Mesenchymal stem cell (in vitro differentiated cells and primary cell): ENCODE measurements at regions not wholly inside any gene's neighbourhood (a gene's known extent, or its start where the extent isn't known, plus 50 kb on each side); places are given as distances from the start of the nearest gene placed in this dataset.

Experiments
- DNase-seq: peaks from one replicate; pipeline ENCODE4 v3.0.0-alpha.2; 2013
- H2AFZ ChIP-seq: one replicate; pipeline ENCODE4 v1.6.1; 2013; ENCODE audit warnings: low read depth, mild to moderate bottlenecking, control low read depth, inconsistent platforms, low read length, moderate library complexity
- H2AK5ac ChIP-seq: 2 replicates; pipeline ENCODE4 v1.6.1; 2013; ENCODE audit warnings: low read length, moderate library complexity, mild to moderate bottlenecking, inconsistent platforms; ENCODE audit not compliant: severe bottlenecking
- H2BK120ac ChIP-seq: one replicate; pipeline ENCODE4 v1.6.1; 2013; ENCODE audit warnings: low read depth, mild to moderate bottlenecking, inconsistent platforms, low read length, moderate library complexity
- H2BK12ac ChIP-seq, 2 experiments: one replicate each; pipeline ENCODE4 v1.6.1; 2013; ENCODE audit warnings: inconsistent platforms in 2 of 2, low read length in 2 of 2, mild to moderate bottlenecking in 2 of 2, moderate library complexity in 2 of 2, control low read depth in 1 of 2
- H2BK15ac ChIP-seq: one replicate; pipeline ENCODE4 v1.6.1; 2013; ENCODE audit warnings: mild to moderate bottlenecking, low read depth, inconsistent platforms; ENCODE audit not compliant: poor library complexity, severe bottlenecking
- H2BK5ac ChIP-seq: 2 replicates; pipeline ENCODE4 v1.6.1; 2013; ENCODE audit warnings: low read depth, mild to moderate bottlenecking, low read length, control low read depth, inconsistent platforms; ENCODE audit not compliant: poor library complexity, severe bottlenecking
- H3K14ac ChIP-seq, 2 experiments: one replicate each; pipeline ENCODE4 v1.6.1; 2013; ENCODE audit warnings: inconsistent platforms in 2 of 2, low read length in 2 of 2, control low read depth in 1 of 2, mild to moderate bottlenecking in 1 of 2, moderate library complexity in 1 of 2
- H3K18ac ChIP-seq, 2 experiments: one replicate each; pipeline ENCODE4 v1.6.1; 2013; ENCODE audit warnings: inconsistent platforms in 2 of 2, low read length in 2 of 2, control low read depth in 1 of 2, low read depth in 1 of 2, mild to moderate bottlenecking in 1 of 2
- H3K23ac ChIP-seq, 2 experiments: one replicate each; pipeline ENCODE4 v1.6.1; 2013; ENCODE audit warnings: inconsistent platforms in 2 of 2, low read length in 2 of 2, mild to moderate bottlenecking in 2 of 2, moderate library complexity in 2 of 2, control low read depth in 1 of 2
- H3K27ac ChIP-seq: 2 replicates; pipeline ENCODE4 v1.5.1; 2013; ENCODE audit warnings: mild to moderate bottlenecking, moderate library complexity, low read length, control low read depth, inconsistent platforms; ENCODE audit not compliant: poor library complexity, severe bottlenecking
- H3K27me3 ChIP-seq, 2 experiments: 2 replicates each; pipeline versions ENCODE4 v1.6.1 to v1.7.0; 2013; ENCODE audit warnings: low read length in 2 of 2, mild to moderate bottlenecking in 2 of 2, moderate library complexity in 2 of 2, control low read depth in 1 of 2, inconsistent platforms in 1 of 2; ENCODE audit not compliant: control insufficient read depth in 1 of 2, insufficient read depth in 1 of 2
- H3K36me3 ChIP-seq, 2 experiments: 2 replicates each; pipeline versions ENCODE4 v1.6.1 to v1.7.0; 2013; ENCODE audit warnings: low read length in 2 of 2, control low read depth in 1 of 2, inconsistent platforms in 1 of 2, low read depth in 1 of 2, mild to moderate bottlenecking in 1 of 2; ENCODE audit not compliant: insufficient read depth in 2 of 2, control insufficient read depth in 1 of 2
- H3K4ac ChIP-seq, 2 experiments: one replicate each; pipeline ENCODE4 v1.6.1; 2013; ENCODE audit warnings: inconsistent platforms in 2 of 2, low read length in 2 of 2, mild to moderate bottlenecking in 2 of 2, moderate library complexity in 2 of 2, control low read depth in 1 of 2, low read depth in 1 of 2
- H3K4me1 ChIP-seq: 2 replicates; pipeline ENCODE4 v1.6.1; 2013; ENCODE audit warnings: low read depth, low read length, control low read depth; ENCODE audit not compliant: control insufficient read depth, insufficient read depth
- H3K4me2 ChIP-seq: 2 replicates; pipeline ENCODE4 v1.6.1; 2013; ENCODE audit warnings: low read length, mild to moderate bottlenecking, inconsistent platforms; ENCODE audit not compliant: poor library complexity, severe bottlenecking
- H3K4me3 ChIP-seq, 2 experiments: 2 replicates each; pipeline versions ENCODE4 v1.5.1 to v1.7.0; 2013; ENCODE audit warnings: low read length in 2 of 2, mild to moderate bottlenecking in 2 of 2, control low read depth in 1 of 2, low read depth in 1 of 2; ENCODE audit not compliant: insufficient read depth in 1 of 2
- H3K79me1 ChIP-seq: replicated peaks from 2 replicates; pipeline ENCODE4 v1.6.1; 2013; ENCODE audit warnings: mild to moderate bottlenecking, control low read depth, low read length, inconsistent platforms; ENCODE audit not compliant: poor library complexity, severe bottlenecking
- H3K9ac ChIP-seq: 2 replicates; pipeline ENCODE4 v1.7.0; 2013; ENCODE audit warnings: mild to moderate bottlenecking, low read length, moderate library complexity
- H3K9me3 ChIP-seq: 2 replicates; pipeline ENCODE4 v1.7.0; 2013; ENCODE audit warnings: mild to moderate bottlenecking, low read length; ENCODE audit not compliant: control insufficient read depth
- H4K8ac ChIP-seq: one replicate; pipeline ENCODE4 v1.6.1; 2013; ENCODE audit warnings: inconsistent platforms, mild to moderate bottlenecking, low read length, moderate library complexity
- H4K91ac ChIP-seq: one replicate; pipeline ENCODE4 v1.6.1; 2013; ENCODE audit warnings: mild to moderate bottlenecking, low read length, inconsistent platforms
- WGBS: methylation state at CpG from one replicate; pipeline ENCODE4 v1.1.7; 2013; ENCODE audit warnings: mixed read lengths; 5-methylcytosine and 5-hydroxymethylcytosine counted together

DNA sequence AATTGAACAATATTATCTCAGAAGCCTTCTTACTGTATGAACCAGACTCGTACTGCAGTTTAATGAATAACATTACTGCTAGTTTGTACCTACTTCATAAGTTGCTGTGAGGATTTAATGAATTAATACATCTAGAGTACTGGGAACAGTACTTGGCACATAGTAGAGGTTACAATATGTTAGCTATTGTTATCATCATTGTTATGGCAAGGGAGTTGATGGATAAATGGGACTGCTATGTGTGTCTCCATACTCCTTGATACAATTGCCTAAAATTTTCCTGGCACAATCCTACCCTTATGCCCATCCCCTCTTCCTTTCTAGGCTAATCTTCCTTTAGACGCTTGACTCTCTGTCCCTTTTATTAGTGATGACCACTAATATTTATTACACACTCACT lies 473.6 kb downstream of the MCTP2 start:
- Histone ChIP-seq H2BK15ac (no peak overlapping the region), H3K14ac (no peak overlapping the region), H3K23ac (no peak overlapping the region), H2BK12ac (no peak overlapping the region), H3K9me3 (no peaks in the 10 kb centered on the region), H4K91ac (no peak overlapping the region), H2BK120ac (no peak overlapping the region), H2AK5ac (no peak overlapping the region), H2BK5ac (no peak overlapping the region), H3K27me3 (no peaks in the 10 kb centered on the region), H3K9ac (no peak overlapping the region), H3K4me1 (no peaks in the 10 kb centered on the region), H3K4me3 (no peak overlapping the region), H3K4ac (no peak overlapping the region), H3K4me2 (no peak overlapping the region), H4K8ac (no peak overlapping the region), H2AFZ (no peak overlapping the region), H3K79me1 (no peaks in the 10 kb centered on the region), H3K27ac (no peak overlapping the region), H3K18ac (no peak overlapping the region), H3K36me3 (no peaks in the 10 kb centered on the region)
- 91% methylated on average over 1 of the region's 2 CpGs for WGBS
- no peak for DNase-seq

DNA sequence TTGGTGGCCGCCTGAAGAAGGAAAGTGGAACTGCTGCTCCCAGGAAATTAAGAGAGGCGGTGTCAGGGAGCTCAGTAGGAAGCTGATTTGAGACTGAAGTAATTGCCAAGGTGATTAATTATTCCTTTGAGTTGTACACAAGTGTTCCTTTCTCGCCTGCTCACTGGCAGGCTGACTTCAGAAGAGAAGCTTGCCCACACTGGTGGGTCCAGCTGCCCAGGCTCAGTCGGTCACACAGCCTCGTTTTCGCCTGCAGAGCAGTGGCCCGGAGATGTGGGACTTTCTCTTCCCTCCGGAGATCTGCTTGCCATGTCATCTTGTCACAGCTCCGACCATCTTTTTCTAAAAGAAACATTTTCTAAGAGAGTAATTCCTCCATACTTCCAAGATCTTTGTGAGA lies 478.0 kb downstream of the MCTP2 start:
- H4K91ac ChIP-seq: no peak overlapping the region
- no peak for DNase-seq
- H3K4ac ChIP-seq: no peak overlapping the region
- no peaks in the 10 kb centered on the region for H3K79me1 ChIP-seq
- H2AFZ ChIP-seq: no peak overlapping the region
- 92% methylated on average over 7 of the region's 9 CpGs for WGBS
- H2BK12ac ChIP-seq: no peak overlapping the region
- H2BK5ac ChIP-seq: no peak overlapping the region
- H3K36me3 ChIP-seq: no peaks in the 10 kb centered on the region
- H2AK5ac ChIP-seq: no peak overlapping the region
- no peak overlapping the region for H3K4me2 ChIP-seq
- H3K23ac ChIP-seq: no peak overlapping the region
- H3K4me3 ChIP-seq: no peak overlapping the region
- H2BK120ac ChIP-seq: no peak overlapping the region
- H3K4me1 ChIP-seq: no peaks in the 10 kb centered on the region
- no peaks in the 10 kb centered on the region for H3K9me3 ChIP-seq
- no peak overlapping the region for H3K14ac ChIP-seq
- H3K27me3 ChIP-seq: no peaks in the 10 kb centered on the region
- H3K9ac ChIP-seq: no peak overlapping the region
- H2BK15ac ChIP-seq: no peak overlapping the region
- H3K27ac ChIP-seq: no peak overlapping the region
- no peak overlapping the region for H3K18ac ChIP-seq
- H4K8ac ChIP-seq: no peak overlapping the region

DNA sequence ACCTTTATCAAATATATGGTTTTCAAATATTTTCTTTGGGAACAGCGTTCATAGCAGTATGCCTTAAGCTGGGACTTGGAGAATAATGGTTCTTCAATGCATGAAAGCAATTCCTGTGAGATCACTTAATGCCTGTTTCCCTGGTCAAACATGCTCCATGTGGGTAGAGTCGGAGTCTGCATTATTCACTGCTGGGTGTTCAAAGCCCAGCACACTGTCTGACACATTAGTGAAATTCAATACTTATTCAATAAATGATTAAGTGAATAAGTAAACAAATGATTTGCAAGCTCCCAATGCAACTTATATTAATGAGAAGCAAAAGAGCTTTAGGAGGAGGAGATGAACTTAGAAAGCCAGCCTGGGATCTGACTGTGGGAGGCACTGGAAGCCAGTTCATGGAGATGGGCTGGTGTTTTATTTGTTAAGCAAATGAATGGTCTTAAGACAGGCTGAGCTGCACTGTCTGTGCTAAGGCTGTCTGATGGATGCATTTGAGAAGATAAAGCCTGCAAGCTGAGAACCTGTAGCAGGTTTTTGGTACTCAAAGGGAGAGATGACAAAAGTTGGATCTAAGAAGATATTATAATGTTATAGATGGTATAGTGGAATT lies 490.8 kb downstream of the MCTP2 start:
- Histone ChIP-seq H3K4me2 (no peak overlapping the region), H3K23ac (no peak overlapping the region), H2BK120ac (no peak overlapping the region), H3K36me3 (no peaks in the 10 kb centered on the region), H3K4ac (no peak overlapping the region), H3K9ac (no peak overlapping the region), H3K27me3 (no peaks in the 10 kb centered on the region), H4K91ac (no peak overlapping the region), H4K8ac (no peak overlapping the region), H3K79me1 (no peaks in the 10 kb centered on the region), H2BK5ac (no peak overlapping the region), H2BK12ac (no peak overlapping the region), H3K4me1 (no peaks in the 10 kb centered on the region), H2AK5ac (no peak overlapping the region), H3K27ac (no peak overlapping the region), H2BK15ac (no peak overlapping the region), H3K18ac (no peak overlapping the region), H3K14ac (no peak overlapping the region), H3K4me3 (no peak overlapping the region), H3K9me3 (peaks cover 3% of the 10 kb centered on the region), H2AFZ (no peak overlapping the region)
- DNase-seq: no peak
- 59% methylated on average over 1 of the region's 2 CpGs for WGBS

DNA sequence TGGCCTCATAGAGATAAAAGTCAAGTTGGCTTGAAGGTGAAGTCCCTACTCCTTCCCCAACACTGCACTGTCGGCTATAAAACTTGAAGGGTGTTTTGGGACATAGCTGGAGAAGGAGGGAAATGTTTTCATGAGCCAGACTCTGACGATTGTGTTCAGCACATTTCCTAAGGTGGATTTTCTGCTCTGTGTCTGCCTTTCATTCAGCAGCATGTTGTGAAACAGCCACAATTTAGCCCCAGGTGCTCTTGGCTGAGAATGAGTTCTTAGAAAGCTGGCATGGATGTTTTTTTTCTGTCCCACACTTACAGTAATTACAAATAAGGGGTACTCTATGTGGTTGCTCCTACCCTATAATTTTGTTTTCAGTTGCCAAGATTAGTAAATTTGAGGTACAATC lies 492.4 kb downstream of the MCTP2 start:
- Histone ChIP-seq H3K18ac (no peak overlapping the region), H2BK15ac (no peak overlapping the region), H2BK12ac (no peak overlapping the region), H3K27me3 (no peaks in the 10 kb centered on the region), H4K8ac (no peak overlapping the region), H3K9me3 (peaks cover 7% of the 10 kb centered on the region), H2BK120ac (no peak overlapping the region), H3K36me3 (no peaks in the 10 kb centered on the region), H2BK5ac (no peak overlapping the region), H3K4ac (no peak overlapping the region), H3K4me3 (no peak overlapping the region), H3K79me1 (no peaks in the 10 kb centered on the region), H4K91ac (no peak overlapping the region), H3K23ac (no peak overlapping the region), H3K4me2 (no peak overlapping the region), H3K14ac (no peak overlapping the region), H3K27ac (no peak overlapping the region), H3K4me1 (no peaks in the 10 kb centered on the region), H3K9ac (no peak overlapping the region), H2AFZ (no peak overlapping the region), H2AK5ac (no peak overlapping the region)
- WGBS: 82% methylated on average over 2 of the region's 2 CpGs
- no peak for DNase-seq
